ENCODE measurements at regions not wholly inside any gene's neighbourhood (a gene's known extent, or its start where the extent isn't known, plus 50 kb on each side); places are given as distances from the start of the nearest gene placed in this dataset.

- no peaks in the 10 kb centered on the region for H3K4me1 ChIP-seq (ENCODE audit: control insufficient read depth, insufficient read depth, low read length)
- no peaks in the 10 kb centered on the region for H3K36me3 ChIP-seq (ENCODE audit: control insufficient read depth, insufficient read depth, low read length)
- POLR2A ChIA-PET: no interaction called here
- H3K27ac ChIP-seq (ENCODE audit: low read length): no peak overlapping the region
- DNase-seq (ENCODE audit: low read depth, low spot score) (no peak), ATAC-seq (no peak)
- intact Hi-C loops (cut with micrococcal nuclease; ENCODE audit: unreplicated experiment) (no loop called here), in situ Hi-C loops (cut with HindIII; ENCODE audit: low pct_unique_long_range_greater_than_20kb, low sequenced_read_pairs) (no loop called here)
- no TSS peak for BruUV-seq (replicated peaks)
- H3K4me3 ChIP-seq (ENCODE audit: low read depth in 2 of 2, low read length in 2 of 2): no peak overlapping the region
- no peaks in the 10 kb centered on the region for H3K9me3 ChIP-seq (ENCODE audit: control insufficient read depth, insufficient read depth, low read depth, low read length)
- TF ChIP-seq REST (IDR thresholded peaks at IDR 0.05; ENCODE audit: insufficient read depth in 1 of 2, low read depth in 2 of 2, low read length in 1 of 2) (no peak), POLR2AphosphoS5 (IDR thresholded peaks at IDR 0.05; ENCODE audit: low read depth, low read length) (no peak), CTCF (IDR thresholded peaks at IDR 0.05) (no peak), TCF7L2 (IDR thresholded peaks at IDR 0.05; ENCODE audit: low read depth, low read length) (no peak), SIN3A (IDR thresholded peaks at IDR 0.05; ENCODE audit: borderline replicate concordance, insufficient read depth, low read depth, low read length) (no peak)
- CTCF ChIA-PET: no interaction called here
- no peaks in the 10 kb centered on the region for H3K27me3 ChIP-seq (ENCODE audit: control insufficient read depth, insufficient read depth, low read length)
Observed at GRCh38 chr7:22949221-22949620, 64.7 kb downstream of the HYCC1 start.

- BruUV-seq (replicated peaks): no TSS peak
- intact Hi-C loops (cut with micrococcal nuclease; ENCODE audit: unreplicated experiment) (no loop called here), in situ Hi-C loops (cut with HindIII; ENCODE audit: low pct_unique_long_range_greater_than_20kb, low sequenced_read_pairs) (no loop called here)
- POLR2A ChIA-PET: no interaction called here
- H3K27me3 ChIP-seq (ENCODE audit: control insufficient read depth, insufficient read depth, low read length): no peaks in the 10 kb centered on the region
- no peaks in the 10 kb centered on the region for H3K36me3 ChIP-seq (ENCODE audit: control insufficient read depth, insufficient read depth, low read length)
- H3K4me1 ChIP-seq (ENCODE audit: control insufficient read depth, insufficient read depth, low read length): no peaks in the 10 kb centered on the region
- CTCF ChIA-PET: no interaction called here
- no peak for ATAC-seq
- TF ChIP-seq SIN3A (IDR thresholded peaks at IDR 0.05; ENCODE audit: borderline replicate concordance, insufficient read depth, low read depth, low read length) (no peak), CTCF (IDR thresholded peaks at IDR 0.05) (no peak), POLR2AphosphoS5 (IDR thresholded peaks at IDR 0.05; ENCODE audit: low read depth, low read length) (no peak), TCF7L2 (IDR thresholded peaks at IDR 0.05; ENCODE audit: low read depth, low read length) (no peak), REST (IDR thresholded peaks at IDR 0.05; ENCODE audit: insufficient read depth in 1 of 2, low read depth in 2 of 2, low read length in 1 of 2) (no peak)
- H3K9me3 ChIP-seq (ENCODE audit: control insufficient read depth, insufficient read depth, low read depth, low read length): no peaks in the 10 kb centered on the region
- H3K27ac ChIP-seq (ENCODE audit: low read length): no peak overlapping the region
- DNase-seq (ENCODE audit: low read depth, low spot score): no peak
- no peak overlapping the region for H3K4me3 ChIP-seq (ENCODE audit: low read depth in 2 of 2, low read length in 2 of 2)
Observed at GRCh38 chr7:22948770-22949169, 65.2 kb downstream of the HYCC1 start.

Measured in Panc1 (cell line).